K562 (cell line): ENCODE measurements at regions not wholly inside any gene's neighbourhood (a gene's known extent, or its start where the extent isn't known, plus 50 kb on each side); places are given as distances from the start of the nearest gene placed in this dataset.

Experiments
- ATAC-seq: fragments of 200-7000 bp; cut with Tn5 transposase; 3 replicates; pipeline ENCODE4 v1.9.1; 2020; ENCODE audit warnings: moderate library complexity
- BruUV-seq: library from RNA; stranded (reverse); fragments of 400-500 nt; replicated peaks from 2 replicates; lab custom pipeline; 2021; lab: Mats Ljungman, UMichigan
- CTCF ChIA-PET: fragments of 300-600 bp; formaldehyde crosslinking; extraction: SDS; loops from one replicate; lab custom pipeline; 2021; ENCODE audit warnings: low intra/inter-chr PET ratio; lab: Yijun Ruan, JAX
- POLR2A ChIA-PET: fragments of 300-600, 350-650 bp; sonication (Branson Sonifier 250); formaldehyde crosslinking; extraction: SDS; loops from one replicate; lab custom pipeline; 2021; ENCODE audit warnings: antibody characterized with exemption, inconsistent platforms; lab: Yijun Ruan, JAX
- DNase-seq, 4 experiments: peaks; one replicate each; pipeline versions ENCODE4 v3.0.0 to v3.0.0-alpha.2; 2011 to 2018; ENCODE audit warnings: low spot score in 3 of 4, mixed read lengths in 3 of 4; ENCODE audit errors: extremely low read depth in 1 of 4
- FAIRE-seq: peaks from 2 replicates; lab custom pipeline; 2011; peaks lifted over from hg19 to GRCh38; lab: Jason Lieb, UNC
- H2AFZ ChIP-seq: 2 replicates; pipeline ENCODE4 v1.6.0; 2011; ENCODE audit warnings: low read depth, low read length, control low read depth, inconsistent platforms
- H3K27ac ChIP-seq: fragments of 200-600 bp; 3 replicates; pipeline ENCODE4 v1.8.0; 2011; ENCODE audit warnings: low read depth, mild to moderate bottlenecking, control low read depth, inconsistent platforms, low read length, moderate library complexity, mixed read lengths; ENCODE audit errors: extremely low read depth
- H3K27me3 ChIP-seq, 2 experiments: fragments of 300-600 bp in 1 of 2; 2 replicates in 1 of 2; 3 replicates in 1 of 2; pipeline versions ENCODE4 v1.6.0 to v1.8.0; 2011; ENCODE audit warnings: inconsistent platforms in 2 of 2, low read length in 2 of 2, mild to moderate bottlenecking in 1 of 2, mixed read lengths in 1 of 2, moderate library complexity in 1 of 2; ENCODE audit not compliant: control insufficient read depth in 2 of 2, insufficient read depth in 2 of 2
- H3K36me3 ChIP-seq: fragments of 300-600 bp; 3 replicates; pipeline ENCODE4 v1.8.0; 2011; ENCODE audit warnings: mild to moderate bottlenecking, low read length, inconsistent platforms; ENCODE audit not compliant: control insufficient read depth, insufficient read depth
- H3K4me1 ChIP-seq, 2 experiments: fragments of 200-600 bp in 1 of 2; replicated peaks in 1 of 2; 2 replicates in 1 of 2; 3 replicates in 1 of 2; pipeline versions ENCODE4 v1.5.1 to v1.8.0; 2011; ENCODE audit warnings: inconsistent platforms in 2 of 2, low read length in 2 of 2, mild to moderate bottlenecking in 1 of 2, mixed read lengths in 1 of 2, moderate library complexity in 1 of 2; ENCODE audit not compliant: control insufficient read depth in 2 of 2, insufficient read depth in 2 of 2
- H3K4me2 ChIP-seq: 2 replicates; pipeline ENCODE4 v1.6.1; 2011; ENCODE audit warnings: low read length, control low read depth, inconsistent platforms, mixed read lengths; ENCODE audit not compliant: insufficient read depth
- H3K4me3 ChIP-seq: fragments of 200-600 bp; sonication (generic), shearing (Covaris generic); 2 replicates; pipeline ENCODE4 v1.5.1; 2016; ENCODE audit warnings: control low read depth, inconsistent platforms
- H3K79me2 ChIP-seq: fragments of 200-600 bp; 3 replicates; pipeline ENCODE4 v1.8.0; 2011; ENCODE audit warnings: low read length, inconsistent platforms; ENCODE audit not compliant: control insufficient read depth, insufficient read depth
- H3K9ac ChIP-seq, 2 experiments: 2 replicates each; pipeline versions ENCODE4 v1.6.0 to v1.6.1; 2011; ENCODE audit warnings: low read depth in 2 of 2, low read length in 2 of 2, control low read depth in 1 of 2, inconsistent platforms in 1 of 2, mild to moderate bottlenecking in 1 of 2, mixed read lengths in 1 of 2; ENCODE audit not compliant: insufficient read depth in 1 of 2
- H3K9me1 ChIP-seq: one replicate; pipeline ENCODE4 v1.6.0; 2011; ENCODE audit warnings: inconsistent platforms, mild to moderate bottlenecking, low read length, moderate library complexity; ENCODE audit not compliant: control insufficient read depth, insufficient read depth
- H3K9me3 ChIP-seq: replicated peaks from 2 replicates; pipeline ENCODE4 v1.5.1; 2011; ENCODE audit warnings: low read depth, low read length, inconsistent platforms; ENCODE audit not compliant: control insufficient read depth, insufficient read depth
- H4K20me1 ChIP-seq: replicated peaks from 2 replicates; pipeline ENCODE4 v1.6.1; 2011; ENCODE audit warnings: low read length, inconsistent platforms, mixed read lengths; ENCODE audit not compliant: control insufficient read depth, insufficient read depth
- GABPB2 ChIP-seq: fragments of 250-450 bp; sonication (Bioruptor Pico); conservative IDR thresholded peaks from 2 replicates; pipeline ENCODE4 v1.5.1; 2021; ENCODE audit warnings: mild to moderate bottlenecking
- HDAC2 ChIP-seq: fragments of 450-650 bp; IDR thresholded peaks from 2 replicates; pipeline ENCODE4 v1.6.1; 2016; ENCODE audit warnings: mild to moderate bottlenecking
- PYGO2 ChIP-seq: fragments of 450-650 bp; IDR thresholded peaks from 2 replicates; pipeline ENCODE4 v1.6.1; 2016; ENCODE audit warnings: mild to moderate bottlenecking, missing genetic modification characterization, moderate library complexity, missing compliant biosample characterization
- SPI1 ChIP-seq: IDR thresholded peaks from 2 replicates; pipeline ENCODE4 v1.6.1; 2011; ENCODE audit warnings: low read depth, low read length, control low read depth, borderline replicate concordance
- TAF1 ChIP-seq: IDR thresholded peaks from 2 replicates; pipeline ENCODE4 v1.6.1; 2011; ENCODE audit warnings: mild to moderate bottlenecking, low read length, moderate library complexity; ENCODE audit not compliant: insufficient read depth, control insufficient read depth, severe bottlenecking; ENCODE audit errors: extremely low read depth
- TCF7 ChIP-seq: sonication (generic); IDR thresholded peaks from 2 replicates; pipeline ENCODE4 v1.6.1; 2016; ENCODE audit warnings: antibody characterized with exemption, borderline replicate concordance
- ZBTB17 ChIP-seq: fragments of 450-650 bp; formaldehyde crosslinking; IDR thresholded peaks from 2 replicates; pipeline ENCODE4 v1.4.0; 2020; ENCODE audit warnings: mild to moderate bottlenecking
- WGBS: fragments of 100-300 bp; shearing (Covaris generic); methylation state at CpG from one replicate; pipeline ENCODE4 v1.1.6; 2016; ENCODE audit warnings: low coverage, mixed read lengths; ENCODE audit not compliant: insufficient coverage; ENCODE audit errors: missing lambda C conversion rate; 5-methylcytosine and 5-hydroxymethylcytosine counted together
- in situ Hi-C: fragments of 300-500 bp; cut with MboI; formaldehyde crosslinking; loops from 4 replicates; pipeline ENCODE4 v1.15.0; 2018; ENCODE audit warnings: inconsistent platforms, mixed read lengths
- intact Hi-C: fragments of 100-400 bp; cut with micrococcal nuclease; formaldehyde crosslinking; loops from 2 replicates; pipeline ENCODE4 v1.14.2; 2022
- TF ChIP-seq, protein P1 (sequence below): IDR thresholded peaks from 2 replicates; pipeline ENCODE4 v1.6.1; 2016; ENCODE audit warnings: missing genetic modification characterization, missing compliant biosample characterization

DNA sequence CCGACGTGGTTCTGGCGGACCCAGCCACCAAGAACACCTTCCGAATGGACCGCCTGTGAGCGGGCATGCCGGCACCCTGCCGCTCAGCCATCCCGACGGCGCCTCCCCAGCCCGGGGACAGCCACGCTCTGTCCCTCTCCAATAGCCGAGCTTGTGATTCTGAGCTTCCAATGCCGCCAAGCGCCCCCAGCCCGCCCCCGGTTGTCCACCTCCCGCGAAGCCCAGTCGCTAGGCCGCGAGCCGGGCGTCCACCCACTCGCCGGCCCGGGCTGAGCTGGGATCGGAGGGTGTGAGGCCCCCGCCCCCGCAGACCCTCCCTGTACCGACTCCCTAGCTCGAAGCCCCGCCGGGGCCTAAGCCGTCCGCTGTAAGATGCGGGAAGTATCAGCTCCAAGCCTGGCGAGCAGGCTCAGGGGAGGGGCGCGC is 1195.1 kb upstream of the CHAC2 start:
- Histone ChIP-seq H2AFZ (no peak overlapping the region), H3K4me3 (no peak overlapping the region), H3K36me3 (no peaks in the 10 kb centered on the region), H3K9ac (no peak overlapping the region), H3K9me3 (no peaks in the 10 kb centered on the region), H3K4me1 (no peaks in the 10 kb centered on the region), H4K20me1 (no peaks in the 10 kb centered on the region), H3K9me1 (no peaks in the 10 kb centered on the region), H3K27ac (no peak overlapping the region), H3K4me2 (no peak overlapping the region), H3K27me3 (no peaks in the 10 kb centered on the region), H3K79me2 (no peaks in the 10 kb centered on the region)
- DNase-seq = no peak
- BruUV-seq = no TSS peak
- intact Hi-C loops (no loop called here), in situ Hi-C loops (no loop called here)
- ChIA-PET POLR2A (interaction anchor here (0.7 kb wide), 1 partner anchor 1064 kb away, joined by 4 read pairs; no protein-coding TSS in a partner anchor), CTCF (no interaction called here)
- 15% methylated on average over 21 of the region's 41 CpGs for WGBS
- TF ChIP-seq GABPB2 = no peak
- ATAC-seq = no peak
- no peak for FAIRE-seq

DNA sequence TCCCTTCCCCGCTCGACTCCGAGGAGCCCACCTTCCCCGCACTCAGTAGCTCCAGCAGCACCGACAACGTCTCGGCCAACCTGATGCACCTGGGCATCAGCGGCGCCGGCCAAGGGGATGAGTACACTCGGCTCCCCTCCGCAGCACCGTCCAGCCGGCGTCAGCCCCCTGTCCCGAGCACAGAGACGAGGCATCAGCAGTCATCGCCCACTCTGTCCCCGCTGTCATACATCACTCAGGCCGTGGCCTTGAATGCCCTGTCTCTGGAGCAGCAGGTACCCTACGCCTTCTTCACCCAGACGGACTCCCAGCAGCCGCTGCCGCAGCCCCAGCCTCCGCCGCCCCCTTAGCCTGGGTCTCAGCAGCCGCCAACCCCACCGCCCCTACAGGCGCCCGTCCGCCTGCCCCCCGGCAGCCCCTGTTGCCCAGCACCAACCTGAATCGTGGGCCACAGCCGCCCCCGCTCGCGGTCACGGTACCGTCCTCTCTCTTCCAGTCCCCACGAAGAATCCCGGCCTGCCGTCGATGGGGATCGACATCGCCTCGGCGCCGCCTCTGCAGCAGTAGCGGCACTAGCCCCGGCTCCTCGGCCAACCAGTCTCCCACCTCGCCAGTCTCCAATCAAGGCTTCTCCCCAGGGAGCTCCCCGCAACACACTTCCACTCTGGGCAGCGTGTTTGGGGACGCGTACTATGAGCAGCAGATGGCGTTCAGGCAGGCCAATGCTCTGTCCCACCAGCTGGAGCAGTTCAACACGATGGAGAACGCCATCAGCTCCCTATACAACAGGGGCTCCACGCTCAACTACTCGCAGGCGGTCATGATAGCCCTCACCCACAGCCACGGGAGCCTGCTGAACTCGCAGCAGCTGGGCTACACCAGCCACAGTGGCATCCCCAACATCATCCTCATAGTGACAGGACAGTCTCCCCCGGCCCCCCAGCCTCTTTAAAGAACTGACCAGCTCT is 1195.9 kb upstream of the CHAC2 start:
- Histone ChIP-seq H3K9ac (no peak overlapping the region), H3K9me1 (no peaks in the 10 kb centered on the region), H3K4me2 (no peak overlapping the region), H2AFZ (no peak overlapping the region), H3K36me3 (no peaks in the 10 kb centered on the region), H4K20me1 (no peaks in the 10 kb centered on the region), H3K9me3 (no peaks in the 10 kb centered on the region), H3K79me2 (no peaks in the 10 kb centered on the region), H3K4me3 (no peak overlapping the region), H3K4me1 (no peaks in the 10 kb centered on the region), H3K27ac (no peak overlapping the region), H3K27me3 (no peaks in the 10 kb centered on the region)
- intact Hi-C loops (no loop called here), in situ Hi-C loops (no loop called here)
- ChIA-PET POLR2A (no interaction called here), CTCF (no interaction called here)
- ATAC-seq (no peak), DNase-seq (no peak), FAIRE-seq (no peak)
- TF ChIP-seq ZBTB17 (no peak), PYGO2 (tag) (no peak), SPI1 (no peak), TCF7 (no peak), TAF1 (no peak), HDAC2 (no peak)
- TF ChIP-seq, protein P1, sequence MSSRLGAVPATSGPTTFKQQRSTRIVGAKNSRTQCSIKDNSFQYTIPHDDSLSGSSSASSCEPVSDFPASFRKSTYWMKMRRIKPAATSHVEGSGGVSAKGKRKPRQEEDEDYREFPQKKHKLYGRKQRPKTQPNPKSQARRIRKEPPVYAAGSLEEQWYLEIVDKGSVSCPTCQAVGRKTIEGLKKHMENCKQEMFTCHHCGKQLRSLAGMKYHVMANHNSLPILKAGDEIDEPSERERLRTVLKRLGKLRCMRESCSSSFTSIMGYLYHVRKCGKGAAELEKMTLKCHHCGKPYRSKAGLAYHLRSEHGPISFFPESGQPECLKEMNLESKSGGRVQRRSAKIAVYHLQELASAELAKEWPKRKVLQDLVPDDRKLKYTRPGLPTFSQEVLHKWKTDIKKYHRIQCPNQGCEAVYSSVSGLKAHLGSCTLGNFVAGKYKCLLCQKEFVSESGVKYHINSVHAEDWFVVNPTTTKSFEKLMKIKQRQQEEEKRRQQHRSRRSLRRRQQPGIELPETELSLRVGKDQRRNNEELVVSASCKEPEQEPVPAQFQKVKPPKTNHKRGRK (tag) = no peak
- BruUV-seq = no TSS peak
- 3% methylated on average over 35 of the region's 65 CpGs for whole genome bisulfite sequencing
